Astrocyte of the cerebellum (primary cell): ENCODE measurements at regions not wholly inside any gene's neighbourhood (a gene's known extent, or its start where the extent isn't known, plus 50 kb on each side); places are given as distances from the start of the nearest gene placed in this dataset.

Source experiments
- DNase-seq: peaks from one replicate; pipeline ENCODE4 v3.0.0-alpha.2; 2011; ENCODE audit warnings: low read depth
- H3K4me3 ChIP-seq: 2 replicates; pipeline ENCODE4 v1.5.1; 2011; ENCODE audit warnings: mild to moderate bottlenecking, low read depth, low read length, moderate library complexity
- CTCF ChIP-seq: IDR thresholded peaks from 2 replicates; pipeline ENCODE4 v1.5.1; 2012; ENCODE audit warnings: low read length, low read depth, moderate library complexity, mild to moderate bottlenecking; ENCODE audit errors: missing control alignments
- in situ Hi-C: cut with HindIII; loops from 2 replicates; pipeline ENCODE4 v1.10.0; 2017; ENCODE audit warnings: low sequenced_read_pairs

GRCh38 chr11:82639251-82639650, 94.4 kb downstream of the FAM181B start:
- no peak for TF ChIP-seq CTCF
- H3K4me3 ChIP-seq: no peak overlapping the region
- no peak for DNase-seq
- in situ Hi-C loops: no loop called here

DNA sequence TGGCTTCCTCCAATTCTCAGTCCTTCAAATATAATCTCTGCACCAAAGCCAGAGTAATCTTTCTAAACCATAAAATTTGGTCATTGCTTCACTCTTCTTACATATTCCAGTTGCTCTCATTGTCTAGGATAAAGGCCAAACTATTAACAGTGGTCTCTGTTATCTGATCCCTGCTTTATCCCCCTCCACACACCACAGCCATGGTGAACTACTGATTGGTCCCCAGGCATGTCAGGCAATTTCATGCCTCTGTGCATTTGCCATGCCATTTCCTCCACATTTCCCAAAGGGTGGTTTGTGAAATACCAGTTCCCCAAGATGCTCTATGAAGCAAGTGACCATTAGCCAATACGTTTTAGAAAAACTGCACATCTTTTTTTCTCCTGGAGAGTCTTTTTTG, 97.0 kb downstream of the FAM181B start:
- H3K4me3 ChIP-seq: no peak overlapping the region
- no peak for DNase-seq
- TF ChIP-seq CTCF: no peak
- in situ Hi-C loops: no loop called here

DNA sequence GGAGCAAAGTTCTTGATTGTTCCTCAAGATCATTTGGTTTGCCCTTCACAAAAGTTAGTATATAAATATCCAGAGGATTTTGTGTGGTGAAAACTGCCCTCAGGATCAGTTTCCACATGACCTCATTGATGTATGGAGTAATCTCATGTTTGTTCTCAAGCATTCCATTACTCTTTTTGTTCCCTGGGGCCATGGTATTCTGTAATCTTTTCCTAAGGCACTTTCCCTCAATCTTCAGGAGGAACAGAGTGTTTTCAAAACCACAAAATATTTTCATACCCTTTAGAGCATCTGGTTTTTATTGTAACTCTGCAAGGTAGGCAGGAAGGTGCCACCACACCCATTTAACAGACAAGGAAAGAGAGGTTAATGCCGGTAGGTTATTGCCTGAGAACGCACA, 99.6 kb downstream of the FAM181B start:
- in situ Hi-C loops: no loop called here
- no peak overlapping the region for H3K4me3 ChIP-seq
- TF ChIP-seq CTCF: no peak
- DNase-seq: no peak

DNA sequence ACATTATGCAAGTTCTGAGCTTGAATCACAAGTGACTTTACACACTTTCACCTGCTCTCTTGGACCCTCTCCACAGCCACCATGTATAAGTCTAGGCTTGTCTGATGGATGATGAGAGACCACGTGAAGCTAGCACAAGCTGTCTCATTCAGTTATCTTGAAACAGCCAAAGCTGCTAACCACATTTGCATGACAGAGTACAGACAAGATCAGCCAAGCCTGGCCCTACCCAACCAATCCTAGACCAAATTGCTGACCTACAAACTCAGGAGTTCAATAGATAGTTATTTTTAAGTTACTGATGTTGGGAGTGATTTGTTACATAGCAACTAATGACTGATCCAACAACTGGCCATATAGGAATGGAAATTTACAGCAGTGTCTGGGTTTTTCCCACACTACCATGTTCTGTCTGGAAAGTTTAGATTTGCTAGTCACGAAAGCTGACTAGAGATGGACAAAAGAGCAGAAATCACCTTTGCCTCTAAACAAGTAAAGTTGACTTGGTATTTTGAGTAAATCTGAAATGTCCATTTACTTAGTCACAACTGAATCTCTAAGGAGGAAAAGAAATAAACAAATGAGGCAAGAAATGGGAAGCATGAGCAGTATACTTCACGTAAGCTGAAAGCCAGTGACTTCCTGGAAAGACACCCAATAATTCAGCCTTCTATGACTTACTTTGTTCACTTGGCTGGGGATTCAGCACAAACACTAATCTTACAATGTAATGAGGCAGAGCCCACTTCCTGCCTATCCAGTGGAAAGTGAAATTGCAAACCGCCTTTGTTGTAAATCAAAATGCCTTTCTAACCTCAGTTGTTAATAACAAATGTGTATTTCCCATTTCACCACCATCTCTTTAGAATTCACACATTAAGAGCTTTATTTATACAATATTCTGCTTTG, 101.7 kb downstream of the FAM181B start:
- no peak for DNase-seq
- TF ChIP-seq CTCF: no peak
- no peak overlapping the region for H3K4me3 ChIP-seq
- in situ Hi-C loops: no loop called here

DNA sequence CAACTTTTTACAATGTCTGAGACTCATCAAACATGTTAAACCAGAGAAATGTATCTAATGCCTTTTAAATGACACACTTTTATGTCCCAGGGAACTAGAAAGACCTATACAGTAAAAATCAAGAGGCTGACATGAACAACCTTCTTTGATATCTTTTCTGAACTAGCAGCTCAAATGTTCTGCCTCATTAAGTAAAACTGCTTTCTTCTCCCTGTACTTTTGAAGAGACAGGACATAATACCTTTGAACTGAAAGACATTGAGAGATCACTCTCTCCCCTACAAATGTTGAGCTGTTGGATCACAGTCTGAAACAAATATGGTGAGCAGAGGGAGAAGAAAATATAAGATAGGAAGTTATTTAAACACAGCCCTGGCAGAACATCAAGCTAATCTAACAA, 123.0 kb downstream of the FAM181B start:
- in situ Hi-C loops: no loop called here
- no peak overlapping the region for H3K4me3 ChIP-seq
- DNase-seq: no peak
- no peak for TF ChIP-seq CTCF

DNA sequence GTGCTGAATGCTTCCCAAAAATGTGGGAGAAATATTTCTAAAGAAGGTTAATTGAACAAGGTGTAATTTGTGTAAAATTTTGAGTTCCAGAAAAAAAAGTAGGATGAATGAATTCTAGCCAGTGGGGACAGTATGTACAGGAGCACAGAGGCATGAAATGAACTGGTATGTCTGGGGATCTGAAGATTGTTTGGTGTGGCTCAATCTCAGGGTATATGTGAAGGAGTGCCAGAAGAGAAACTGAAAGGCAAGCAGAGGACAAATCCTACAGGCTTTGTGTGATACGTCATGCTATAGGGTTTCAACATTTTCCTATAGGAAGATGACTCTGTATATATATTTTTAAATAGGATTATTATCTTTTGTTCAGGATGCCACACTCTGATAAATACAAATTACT, 126.9 kb downstream of the FAM181B start:
- no peak overlapping the region for H3K4me3 ChIP-seq
- in situ Hi-C loops: no loop called here
- no peak for DNase-seq
- no peak for TF ChIP-seq CTCF
